ENCODE measurements at regions not wholly inside any gene's neighbourhood (a gene's known extent, or its start where the extent isn't known, plus 50 kb on each side); places are given as distances from the start of the nearest gene placed in this dataset.
"Not testable (repeated sequence)": the region's sequence is repeated elsewhere in the genome, so short reads cannot be mapped to it uniquely, and the experiment has no call there.

- no peak for TF ChIP-seq BRCA1 (IDR thresholded peaks at IDR 0.05; ENCODE audit: low read depth, low read length)
Measured at GRCh38 chr5:83856881-83857280, 136.2 kb upstream of the HAPLN1 start (continued).

- not testable (repeated sequence) for H3K36me3 ChIP-seq (ENCODE audit: control insufficient read depth in 2 of 4, insufficient read depth in 4 of 4, low read length in 3 of 4); FAIRE-seq; H3K4ac ChIP-seq (replicated peaks; ENCODE audit: insufficient read length, low read depth, low read length); H3K4me2 ChIP-seq (ENCODE audit: insufficient read depth in 1 of 2, low read depth in 2 of 2, low read length in 2 of 2); H2BK12ac ChIP-seq (ENCODE audit: low read depth, low read length); H2AK5ac ChIP-seq (ENCODE audit: low read depth, low read length); H3K4me3 ChIP-seq (ENCODE audit: extremely low read depth in 1 of 4, insufficient read depth in 2 of 4, low read depth in 3 of 4, low read length in 4 of 4); H4K8ac ChIP-seq (ENCODE audit: extremely low read depth, insufficient read depth, low read length); H2AFZ ChIP-seq (ENCODE audit: low read length); H3K18ac ChIP-seq (ENCODE audit: extremely low read depth, low read length); H3K27ac ChIP-seq (ENCODE audit: low read depth, low read length); H3K56ac ChIP-seq (replicated peaks; ENCODE audit: insufficient read length, low read depth, low read length); H4K91ac ChIP-seq (replicated peaks; ENCODE audit: insufficient read length, low read length); H3K9me3 ChIP-seq (ENCODE audit: insufficient read depth in 2 of 2, low read depth in 1 of 2, low read length in 1 of 2); H2BK5ac ChIP-seq (ENCODE audit: low read depth, low read length); H3K4me1 ChIP-seq (replicated peaks in 1 of 4; ENCODE audit: control insufficient read depth in 3 of 4, insufficient read depth in 4 of 4, low read length in 3 of 4); DNase-seq (ENCODE audit: low read depth in 1 of 2, low spot score in 2 of 2); H3K27me3 ChIP-seq (replicated peaks in 1 of 4; ENCODE audit: control insufficient read depth in 3 of 4, extremely low read depth in 1 of 4, insufficient read depth in 3 of 4, low read length in 3 of 4); H3K79me1 ChIP-seq (ENCODE audit: low read depth, low read length); H3K23me2 ChIP-seq (ENCODE audit: low read depth, low read length); H2BK120ac ChIP-seq (replicated peaks; ENCODE audit: low read depth, low read length); H2BK15ac ChIP-seq (ENCODE audit: low read length); H3K9ac ChIP-seq (replicated peaks in 1 of 4; ENCODE audit: extremely low read depth in 1 of 4, low read depth in 3 of 4, low read length in 3 of 4); H3K79me2 ChIP-seq (ENCODE audit: control insufficient read depth in 1 of 2, insufficient read depth in 2 of 2, low read length in 2 of 2); H4K5ac ChIP-seq (ENCODE audit: insufficient read length, low read depth, low read length); H3K14ac ChIP-seq (ENCODE audit: insufficient read length); H2BK20ac ChIP-seq (ENCODE audit: low read length); H4K20me1 ChIP-seq (replicated peaks in 1 of 2; ENCODE audit: control insufficient read depth in 1 of 2, insufficient read depth in 2 of 2, low read length in 2 of 2); H3K23ac ChIP-seq (ENCODE audit: insufficient read length)
- CTCF ChIA-PET (ENCODE audit: partially characterized antibody): interaction anchor here (1.9 kb wide), 1 partner anchor 48 kb away, joined by 3 read pairs; no protein-coding TSS in a partner anchor
- WGBS, 2 experiments (ENCODE audit: extremely low coverage in 1 of 2, insufficient coverage in 1 of 2, insufficient read length in 1 of 2, insufficient replicate concordance in 2 of 2, low coverage in 1 of 2, low lambda C conversion rate in 2 of 2, missing lambda C conversion rate in 1 of 2): 96% methylated on average over 3 of the region's 3 CpGs; no CpG with 5 or more reads in 1 of the 2 experiments
- POLR2A ChIA-PET (ENCODE audit: partially characterized antibody): interaction anchor here (0.6 kb wide), 1 partner anchor 27 kb away, joined by 3 read pairs; no protein-coding TSS in a partner anchor
Measured at GRCh38 chr5:83850412-83850811, 129.8 kb upstream of the HAPLN1 start.
